ENCODE measurements at regions not wholly inside any gene's neighbourhood (a gene's known extent, or its start where the extent isn't known, plus 50 kb on each side); places are given as distances from the start of the nearest gene placed in this dataset.

DNA sequence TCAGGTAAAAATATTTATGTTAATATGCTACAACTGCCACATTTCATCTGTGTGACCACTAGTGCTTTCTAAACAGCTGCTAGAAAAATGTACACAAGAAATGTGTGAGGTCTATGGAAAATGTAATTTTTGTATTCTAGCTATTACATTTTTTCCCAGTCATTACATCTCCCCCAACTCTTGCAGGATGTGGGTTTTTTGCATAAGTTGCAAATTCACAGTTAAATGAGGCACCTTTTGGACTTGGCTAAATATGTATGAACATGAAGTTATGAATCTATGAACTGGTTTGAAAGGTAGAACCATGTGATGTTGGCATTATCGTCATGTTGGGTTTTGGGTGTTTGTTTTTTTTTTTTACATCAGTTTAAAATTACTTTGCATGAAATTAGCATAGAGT lies 590.4 kb upstream of the WWC1 start:
- H3K4me3 ChIP-seq (ENCODE audit: low read length) = no peak overlapping the region
- no peaks in the 10 kb centered on the region for H3K9me3 ChIP-seq (ENCODE audit: low read length)
- H3F3A ChIP-seq (ENCODE audit: insufficient read depth, low read length, poor library complexity, severe bottlenecking) = no peaks in the 10 kb centered on the region
- no peaks in the 10 kb centered on the region for H3K79me2 ChIP-seq (replicated peaks; ENCODE audit: insufficient read depth, low read length)
- no peaks in the 10 kb centered on the region for H3K9me2 ChIP-seq (ENCODE audit: insufficient read depth, low read length)
- no peak overlapping the region for H3K4me2 ChIP-seq (ENCODE audit: low read length)
- no peaks in the 10 kb centered on the region for H3K27me3 ChIP-seq (ENCODE audit: insufficient read depth, low read depth, low read length)
- no peak overlapping the region for H3K9ac ChIP-seq (ENCODE audit: low read length)
- no peaks in the 10 kb centered on the region for H4K20me1 ChIP-seq (ENCODE audit: insufficient read depth)
- H3K27ac ChIP-seq (ENCODE audit: low read length) = no peak overlapping the region
- no peak overlapping the region for H2AFZ ChIP-seq (ENCODE audit: low read depth, low read length)
- no peaks in the 10 kb centered on the region for H3K36me3 ChIP-seq (ENCODE audit: insufficient read depth, low read length)
- no peak for TF ChIP-seq TAF1 (IDR thresholded peaks at IDR 0.05; ENCODE audit: low read depth)
- TF ChIP-seq RAD21 (conservative IDR thresholded peaks at IDR 0.05) = no peak
- TF ChIP-seq EP300 (conservative IDR thresholded peaks at IDR 0.05; ENCODE audit: poor library complexity, severe bottlenecking) = no peak
- TF ChIP-seq, protein P1, sequence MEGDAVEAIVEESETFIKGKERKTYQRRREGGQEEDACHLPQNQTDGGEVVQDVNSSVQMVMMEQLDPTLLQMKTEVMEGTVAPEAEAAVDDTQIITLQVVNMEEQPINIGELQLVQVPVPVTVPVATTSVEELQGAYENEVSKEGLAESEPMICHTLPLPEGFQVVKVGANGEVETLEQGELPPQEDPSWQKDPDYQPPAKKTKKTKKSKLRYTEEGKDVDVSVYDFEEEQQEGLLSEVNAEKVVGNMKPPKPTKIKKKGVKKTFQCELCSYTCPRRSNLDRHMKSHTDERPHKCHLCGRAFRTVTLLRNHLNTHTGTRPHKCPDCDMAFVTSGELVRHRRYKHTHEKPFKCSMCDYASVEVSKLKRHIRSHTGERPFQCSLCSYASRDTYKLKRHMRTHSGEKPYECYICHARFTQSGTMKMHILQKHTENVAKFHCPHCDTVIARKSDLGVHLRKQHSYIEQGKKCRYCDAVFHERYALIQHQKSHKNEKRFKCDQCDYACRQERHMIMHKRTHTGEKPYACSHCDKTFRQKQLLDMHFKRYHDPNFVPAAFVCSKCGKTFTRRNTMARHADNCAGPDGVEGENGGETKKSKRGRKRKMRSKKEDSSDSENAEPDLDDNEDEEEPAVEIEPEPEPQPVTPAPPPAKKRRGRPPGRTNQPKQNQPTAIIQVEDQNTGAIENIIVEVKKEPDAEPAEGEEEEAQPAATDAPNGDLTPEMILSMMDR (IDR thresholded peaks at IDR 0.05; ENCODE audit: poor library complexity, severe bottlenecking) = no peak
- TF ChIP-seq, protein P2, sequence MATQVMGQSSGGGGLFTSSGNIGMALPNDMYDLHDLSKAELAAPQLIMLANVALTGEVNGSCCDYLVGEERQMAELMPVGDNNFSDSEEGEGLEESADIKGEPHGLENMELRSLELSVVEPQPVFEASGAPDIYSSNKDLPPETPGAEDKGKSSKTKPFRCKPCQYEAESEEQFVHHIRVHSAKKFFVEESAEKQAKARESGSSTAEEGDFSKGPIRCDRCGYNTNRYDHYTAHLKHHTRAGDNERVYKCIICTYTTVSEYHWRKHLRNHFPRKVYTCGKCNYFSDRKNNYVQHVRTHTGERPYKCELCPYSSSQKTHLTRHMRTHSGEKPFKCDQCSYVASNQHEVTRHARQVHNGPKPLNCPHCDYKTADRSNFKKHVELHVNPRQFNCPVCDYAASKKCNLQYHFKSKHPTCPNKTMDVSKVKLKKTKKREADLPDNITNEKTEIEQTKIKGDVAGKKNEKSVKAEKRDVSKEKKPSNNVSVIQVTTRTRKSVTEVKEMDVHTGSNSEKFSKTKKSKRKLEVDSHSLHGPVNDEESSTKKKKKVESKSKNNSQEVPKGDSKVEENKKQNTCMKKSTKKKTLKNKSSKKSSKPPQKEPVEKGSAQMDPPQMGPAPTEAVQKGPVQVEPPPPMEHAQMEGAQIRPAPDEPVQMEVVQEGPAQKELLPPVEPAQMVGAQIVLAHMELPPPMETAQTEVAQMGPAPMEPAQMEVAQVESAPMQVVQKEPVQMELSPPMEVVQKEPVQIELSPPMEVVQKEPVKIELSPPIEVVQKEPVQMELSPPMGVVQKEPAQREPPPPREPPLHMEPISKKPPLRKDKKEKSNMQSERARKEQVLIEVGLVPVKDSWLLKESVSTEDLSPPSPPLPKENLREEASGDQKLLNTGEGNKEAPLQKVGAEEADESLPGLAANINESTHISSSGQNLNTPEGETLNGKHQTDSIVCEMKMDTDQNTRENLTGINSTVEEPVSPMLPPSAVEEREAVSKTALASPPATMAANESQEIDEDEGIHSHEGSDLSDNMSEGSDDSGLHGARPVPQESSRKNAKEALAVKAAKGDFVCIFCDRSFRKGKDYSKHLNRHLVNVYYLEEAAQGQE (IDR thresholded peaks at IDR 0.05; ENCODE audit: borderline replicate concordance) = no peak
- TF ChIP-seq MXI1 (conservative IDR thresholded peaks at IDR 0.05; ENCODE audit: poor library complexity, severe bottlenecking) = no peak

DNA sequence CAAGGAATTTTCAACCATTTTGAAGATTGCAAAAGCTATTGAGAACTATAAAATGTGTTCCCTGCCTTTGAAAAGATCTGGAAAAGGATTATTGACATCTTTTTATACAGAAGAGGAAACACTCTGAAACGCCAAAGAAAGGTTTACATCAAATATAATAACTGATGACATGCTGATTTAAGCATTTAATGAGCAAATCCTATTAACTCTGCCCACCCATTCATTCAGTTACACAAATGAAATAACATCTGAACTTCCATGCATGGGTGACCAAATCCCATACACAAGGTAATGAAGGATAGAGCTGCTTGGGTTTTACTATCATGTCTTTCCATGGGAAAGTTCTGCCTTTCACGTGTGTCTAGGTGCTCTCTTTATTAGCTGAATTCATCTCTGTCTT lies 589.4 kb upstream of the WWC1 start:
- no peak overlapping the region for H3K27ac ChIP-seq (ENCODE audit: low read length)
- no peaks in the 10 kb centered on the region for H3F3A ChIP-seq (ENCODE audit: insufficient read depth, low read length, poor library complexity, severe bottlenecking)
- H3K9ac ChIP-seq (ENCODE audit: low read length) = no peak overlapping the region
- no peaks in the 10 kb centered on the region for H3K27me3 ChIP-seq (ENCODE audit: insufficient read depth, low read depth, low read length)
- no peak overlapping the region for H2AFZ ChIP-seq (ENCODE audit: low read depth, low read length)
- no peaks in the 10 kb centered on the region for H3K9me3 ChIP-seq (ENCODE audit: low read length)
- H3K36me3 ChIP-seq (ENCODE audit: insufficient read depth, low read length) = no peaks in the 10 kb centered on the region
- no peaks in the 10 kb centered on the region for H3K79me2 ChIP-seq (replicated peaks; ENCODE audit: insufficient read depth, low read length)
- H3K4me3 ChIP-seq (ENCODE audit: low read length) = no peak overlapping the region
- TF ChIP-seq, protein P1 (IDR thresholded peaks at IDR 0.05; ENCODE audit: poor library complexity, severe bottlenecking) = no peak
- TF ChIP-seq EZH2 (IDR thresholded peaks at IDR 0.05; ENCODE audit: borderline replicate concordance, insufficient read depth, low read length, poor library complexity, severe bottlenecking) (no peak), MXI1 (conservative IDR thresholded peaks at IDR 0.05; ENCODE audit: poor library complexity, severe bottlenecking) (no peak), TAF1 (IDR thresholded peaks at IDR 0.05; ENCODE audit: low read depth) (no peak), RAD21 (conservative IDR thresholded peaks at IDR 0.05) (no peak), POLR2AphosphoS5 (IDR thresholded peaks at IDR 0.05) (no peak), SMC3 (conservative IDR thresholded peaks at IDR 0.05; ENCODE audit: poor library complexity) (no peak), EP300 (conservative IDR thresholded peaks at IDR 0.05; ENCODE audit: poor library complexity, severe bottlenecking) (no peak)
- TF ChIP-seq, protein P2 (IDR thresholded peaks at IDR 0.05; ENCODE audit: borderline replicate concordance) = no peak
- H4K20me1 ChIP-seq (ENCODE audit: insufficient read depth) = no peaks in the 10 kb centered on the region
- H3K9me2 ChIP-seq (ENCODE audit: insufficient read depth, low read length) = no peaks in the 10 kb centered on the region
- no peak overlapping the region for H3K4me2 ChIP-seq (ENCODE audit: low read length)
